Panc1 (cell line): ENCODE measurements at regions not wholly inside any gene's neighbourhood (a gene's known extent, or its start where the extent isn't known, plus 50 kb on each side); places are given as distances from the start of the nearest gene placed in this dataset.
"Not testable (repeated sequence)": the region's sequence is repeated elsewhere in the genome, so short reads cannot be mapped to it uniquely, and the experiment has no call there.

Source experiments
- ATAC-seq: fragments of 200-7000 bp; cut with Tn5 transposase; 2 replicates; pipeline ENCODE4 v1.9.1; 2020; ENCODE audit warnings: mild to moderate bottlenecking, moderate library complexity
- BruUV-seq: library from RNA; stranded (reverse); fragments of 400-500 nt; replicated peaks from 2 replicates; lab custom pipeline; 2021; lab: Mats Ljungman, UMichigan
- CTCF ChIA-PET: fragments of 300-600 bp; sonication (Branson Sonifier 250); formaldehyde crosslinking; loops from one replicate; lab custom pipeline; 2022; ENCODE audit warnings: antibody characterized with exemption; lab: Charles Lee
- POLR2A ChIA-PET: fragments of 300-600 bp; sonication (Branson Sonifier 250); formaldehyde crosslinking; loops from one replicate; lab custom pipeline; 2022; ENCODE audit warnings: antibody characterized with exemption; lab: Charles Lee
- DNase-seq: peaks from one replicate; pipeline ENCODE4 v3.0.0-alpha.2; 2010; ENCODE audit warnings: low read depth, low spot score
- H3K27ac ChIP-seq: 2 replicates; pipeline ENCODE4 v1.5.1; 2011; ENCODE audit warnings: mild to moderate bottlenecking, low read length, inconsistent platforms
- H3K27me3 ChIP-seq: fragments of 200-500 bp; sonication (Bioruptor generic); 2 replicates; pipeline ENCODE4 v1.6.0; 2014; ENCODE audit warnings: low read length, inconsistent platforms; ENCODE audit not compliant: control insufficient read depth, insufficient read depth
- H3K36me3 ChIP-seq: fragments of 200-500 bp; sonication (Bioruptor generic); 2 replicates; pipeline ENCODE4 v1.5.1; 2014; ENCODE audit warnings: inconsistent platforms, mild to moderate bottlenecking, low read length, moderate library complexity; ENCODE audit not compliant: control insufficient read depth, insufficient read depth
- H3K4me1 ChIP-seq: 2 replicates; pipeline ENCODE4 v1.5.1; 2011; ENCODE audit warnings: inconsistent platforms, mild to moderate bottlenecking, low read length, moderate library complexity; ENCODE audit not compliant: control insufficient read depth, insufficient read depth
- H3K4me3 ChIP-seq, 2 experiments: 2 replicates each; pipeline ENCODE4 v1.5.1; 2011 to 2012; ENCODE audit warnings: low read depth in 2 of 2, low read length in 2 of 2, mild to moderate bottlenecking in 2 of 2, inconsistent platforms in 1 of 2, moderate library complexity in 1 of 2
- H3K9me3 ChIP-seq: fragments of 200-500 bp; sonication (Bioruptor generic); 2 replicates; pipeline ENCODE4 v1.5.1; 2014; ENCODE audit warnings: low read depth, mild to moderate bottlenecking, inconsistent platforms, low read length, moderate library complexity; ENCODE audit not compliant: control insufficient read depth, insufficient read depth
- POLR2AphosphoS5 ChIP-seq: IDR thresholded peaks from 2 replicates; pipeline ENCODE4 v1.6.1; 2012; ENCODE audit warnings: mild to moderate bottlenecking, low read depth, low read length, moderate library complexity
- REST ChIP-seq, 2 experiments: IDR thresholded peaks; 2 replicates each; pipeline ENCODE4 v1.6.1; 2011 to 2012; ENCODE audit warnings: low read depth in 2 of 2, control low read depth in 1 of 2, low read length in 1 of 2, mild to moderate bottlenecking in 1 of 2, moderate library complexity in 1 of 2; ENCODE audit not compliant: insufficient read depth in 1 of 2
- SIN3A ChIP-seq: IDR thresholded peaks from 2 replicates; pipeline ENCODE4 v1.6.1; 2012; ENCODE audit warnings: low read depth, mild to moderate bottlenecking, low read length, moderate library complexity, borderline replicate concordance; ENCODE audit not compliant: insufficient read depth
- TCF7L2 ChIP-seq: IDR thresholded peaks from 2 replicates; pipeline ENCODE4 v1.6.1; 2011; ENCODE audit warnings: mild to moderate bottlenecking, low read depth, low read length, inconsistent platforms
- in situ Hi-C: cut with HindIII; loops from 2 replicates; pipeline ENCODE4 v1.10.0; 2016; ENCODE audit warnings: low sequenced_read_pairs, low pct_unique_long_range_greater_than_20kb
- intact Hi-C: fragments of 100-400 bp; cut with micrococcal nuclease; formaldehyde crosslinking; loops from one replicate; pipeline ENCODE4 v1.10.0; 2022; ENCODE audit not compliant: unreplicated experiment
- TF ChIP-seq, protein P1 (sequence below): fragments of 450-650 bp; IDR thresholded peaks from 2 replicates; pipeline ENCODE4 v1.5.1; 2017; ENCODE audit warnings: mild to moderate bottlenecking

GRCh38 chr12:75614396-75614795 is 103.0 kb upstream of the KRR1 start:
- BruUV-seq, result not testable (repeated sequence)

DNA sequence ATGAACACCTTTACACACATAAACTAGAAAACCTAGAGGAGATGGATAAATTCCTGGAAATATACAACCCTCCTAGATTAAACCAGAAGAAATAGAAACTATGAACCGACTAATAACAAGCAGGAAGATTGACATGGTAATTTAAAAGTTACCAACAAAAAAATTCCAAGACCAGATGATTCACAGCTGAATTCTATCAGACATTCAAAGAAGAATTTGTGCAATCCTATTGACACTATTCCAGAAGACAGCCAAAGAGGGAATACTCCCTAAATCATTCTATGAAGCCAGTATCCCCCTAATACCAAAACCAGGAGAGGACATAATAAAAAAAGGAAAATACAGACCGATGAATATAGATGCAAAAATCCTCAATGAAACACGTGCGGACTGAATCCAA is 102.6 kb upstream of the KRR1 start:
- in situ Hi-C loops, result no loop called here
- ChIA-PET CTCF (no interaction called here), POLR2A (no interaction called here)
- H3K9me3 ChIP-seq, result peaks cover 9% of the 10 kb centered on the region; the same call in 1 of the 2 replicates
- no peaks in the 10 kb centered on the region for H3K36me3 ChIP-seq
- no peak for DNase-seq
- no TSS peak for BruUV-seq
- no peak overlapping the region for H3K4me3 ChIP-seq
- no peaks in the 10 kb centered on the region for H3K4me1 ChIP-seq
- H3K27ac ChIP-seq, result no peak overlapping the region; the same call in 1 of the 2 replicates
- intact Hi-C loops, result no loop called here
- TF ChIP-seq SIN3A, result no peak
- TF ChIP-seq TCF7L2, result no peak
- no peak for TF ChIP-seq REST (IDR thresholded peaks at IDR 0.05; ENCODE audit: insufficient read depth in 1 of 2, low read depth in 2 of 2, low read length in 1 of 2)
- TF ChIP-seq, protein P1, sequence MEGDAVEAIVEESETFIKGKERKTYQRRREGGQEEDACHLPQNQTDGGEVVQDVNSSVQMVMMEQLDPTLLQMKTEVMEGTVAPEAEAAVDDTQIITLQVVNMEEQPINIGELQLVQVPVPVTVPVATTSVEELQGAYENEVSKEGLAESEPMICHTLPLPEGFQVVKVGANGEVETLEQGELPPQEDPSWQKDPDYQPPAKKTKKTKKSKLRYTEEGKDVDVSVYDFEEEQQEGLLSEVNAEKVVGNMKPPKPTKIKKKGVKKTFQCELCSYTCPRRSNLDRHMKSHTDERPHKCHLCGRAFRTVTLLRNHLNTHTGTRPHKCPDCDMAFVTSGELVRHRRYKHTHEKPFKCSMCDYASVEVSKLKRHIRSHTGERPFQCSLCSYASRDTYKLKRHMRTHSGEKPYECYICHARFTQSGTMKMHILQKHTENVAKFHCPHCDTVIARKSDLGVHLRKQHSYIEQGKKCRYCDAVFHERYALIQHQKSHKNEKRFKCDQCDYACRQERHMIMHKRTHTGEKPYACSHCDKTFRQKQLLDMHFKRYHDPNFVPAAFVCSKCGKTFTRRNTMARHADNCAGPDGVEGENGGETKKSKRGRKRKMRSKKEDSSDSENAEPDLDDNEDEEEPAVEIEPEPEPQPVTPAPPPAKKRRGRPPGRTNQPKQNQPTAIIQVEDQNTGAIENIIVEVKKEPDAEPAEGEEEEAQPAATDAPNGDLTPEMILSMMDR, result no peak
- TF ChIP-seq POLR2AphosphoS5, result no peak
- no peak for ATAC-seq
- H3K27me3 ChIP-seq, result no peaks in the 10 kb centered on the region

More at GRCh38 chr12:75614396-75614795, 103.0 kb upstream of the KRR1 start:
- H3K9me3 ChIP-seq, intact Hi-C loops, in situ Hi-C loops, DNase-seq, H3K27me3 ChIP-seq, CTCF ChIA-PET, H3K4me3 ChIP-seq, H3K27ac ChIP-seq, ATAC-seq, H3K4me1 ChIP-seq, H3K36me3 ChIP-seq, POLR2A ChIA-PET: not testable (repeated sequence)

- no TSS peak for BruUV-seq
- H3K27ac ChIP-seq, result no peak overlapping the region; the same call in 1 of the 2 replicates
- peaks cover 2% of the 10 kb centered on the region; the same call in 1 of the 2 replicates for H3K4me1 ChIP-seq
- TF ChIP-seq SIN3A (no peak), REST (IDR thresholded peaks at IDR 0.05; ENCODE audit: insufficient read depth in 1 of 2, low read depth in 2 of 2, low read length in 1 of 2) (no peak)
- TF ChIP-seq, protein P1, result 0 out of 2 replicates have a peak, but pooled peaks have one; percentile 12
- H3K27me3 ChIP-seq, result no peaks in the 10 kb centered on the region
- intact Hi-C loops, result no loop called here
- H3K36me3 ChIP-seq, result no peaks in the 10 kb centered on the region
- no peak overlapping the region for H3K4me3 ChIP-seq
- POLR2A ChIA-PET, result no interaction called here
- DNase-seq, result no peak
- in situ Hi-C loops, result no loop called here
- CTCF ChIA-PET, result no interaction called here
- no peak for ATAC-seq
- H3K9me3 ChIP-seq, result peaks cover 13% of the 10 kb centered on the region; the same call in 1 of the 2 replicates
Observed at GRCh38 chr12:75611041-75611440, 99.6 kb upstream of the KRR1 start.
